Prostate gland (tissue), 2 donors: ENCODE measurements at regions not wholly inside any gene's neighbourhood (a gene's known extent, or its start where the extent isn't known, plus 50 kb on each side); places are given as distances from the start of the nearest gene placed in this dataset.

Source experiments
- DNase-seq: peaks from one replicate; pipeline ENCODE4 v3.0.0-alpha.2; 2019; ENCODE audit warnings: low spot score
- H3K27ac ChIP-seq, 2 donors: fragments of 200-600 bp; sonication (generic); 2 replicates each; pipeline ENCODE4 v1.5.1; 2017 to 2019
- H3K27me3 ChIP-seq: fragments of 200-600 bp; sonication (generic); replicated peaks from 2 replicates; pipeline ENCODE4 v1.5.1; 2019; ENCODE audit not compliant: insufficient read depth
- H3K36me3 ChIP-seq, 2 donors: fragments of 200-600 bp; sonication (generic); 1 replicate in 1 of 2; 2 replicates in 1 of 2; pipeline versions ENCODE4 v1.5.1 to v1.8.1; 2017 to 2019
- H3K4me1 ChIP-seq: fragments of 200-600 bp; sonication (generic); replicated peaks from 2 replicates; pipeline ENCODE4 v1.5.1; 2019
- H3K4me3 ChIP-seq, 2 donors: fragments of 200-600 bp; sonication (generic); 2 replicates each; pipeline ENCODE4 v1.5.1; 2017 to 2019
- H3K9me3 ChIP-seq: fragments of 200-600 bp; sonication (generic); 2 replicates; pipeline ENCODE4 v1.5.1; 2017
- CTCF ChIP-seq, 4 experiments: fragments of 200-600 bp in 2 of 4; fragments of 450-650 bp in 2 of 4; sonication (generic) in 2 of 4; IDR thresholded peaks; 1 replicate in 3 of 4; 2 replicates in 1 of 4; pipeline ENCODE4 v1.5.1; 2016 to 2019; ENCODE audit warnings: antibody characterized with exemption in 4 of 4, mild to moderate bottlenecking in 2 of 4, moderate library complexity in 2 of 4
- POLR2A ChIP-seq: fragments of 450-650 bp; IDR thresholded peaks from one replicate; pipeline ENCODE4 v1.6.1; 2016; ENCODE audit warnings: antibody characterized with exemption, mild to moderate bottlenecking
- POLR2AphosphoS5 ChIP-seq: sonication (generic); formaldehyde crosslinking; IDR thresholded peaks from one replicate; pipeline ENCODE4 v1.6.1; 2017; ENCODE audit warnings: antibody characterized with exemption
- WGBS: methylation state at CpG from one replicate; pipeline ENCODE4 v1.1.5; 2018; 5-methylcytosine and 5-hydroxymethylcytosine counted together
- intact Hi-C: fragments of 100-400 bp; cut with DNase I; formaldehyde crosslinking; loops from one replicate; pipeline ENCODE4 v1.14.2; 2022

- H3K4me3 ChIP-seq = no peak overlapping the region
- TF ChIP-seq CTCF (IDR thresholded peaks at IDR 0.05) (no peak), POLR2AphosphoS5 (no peak), POLR2A (no peak)
- H3K9me3 ChIP-seq = no peaks in the 10 kb centered on the region
- DNase-seq = no peak
- no peaks in the 10 kb centered on the region for H3K36me3 ChIP-seq
- H3K4me1 ChIP-seq = no peaks in the 10 kb centered on the region
- no peak overlapping the region for H3K27ac ChIP-seq
- 86% methylated on average over 2 of the region's 2 CpGs for WGBS
- no peaks in the 10 kb centered on the region for H3K27me3 ChIP-seq
- intact Hi-C loops = no loop called here
These were observed 820.4 kb upstream of the EPHA5 start for GRCh38 chr4:66490729-66491128.

GRCh38 chr4:66489783-66490452 lies 819.6 kb upstream of the EPHA5 start:
- Histone ChIP-seq H3K27me3 (no peaks in the 10 kb centered on the region), H3K4me1 (no peaks in the 10 kb centered on the region), H3K27ac (no peak overlapping the region), H3K4me3 (no peak overlapping the region), H3K9me3 (no peaks in the 10 kb centered on the region), H3K36me3 (no peaks in the 10 kb centered on the region)
- no peak for DNase-seq
- intact Hi-C loops = no loop called here
- 29% methylated on average over 5 of the region's 5 CpGs for WGBS
- TF ChIP-seq POLR2A (no peak), POLR2AphosphoS5 (no peak), CTCF (IDR thresholded peaks at IDR 0.05) (no peak)

- DNase-seq = no peak
- no peak overlapping the region for H3K4me3 ChIP-seq
- no peak for TF ChIP-seq CTCF (IDR thresholded peaks at IDR 0.05)
- no peak for TF ChIP-seq POLR2A
- TF ChIP-seq POLR2AphosphoS5 = no peak
- no peaks in the 10 kb centered on the region for H3K4me1 ChIP-seq
- no peaks in the 10 kb centered on the region for H3K36me3 ChIP-seq
- no peaks in the 10 kb centered on the region for H3K27me3 ChIP-seq
- H3K27ac ChIP-seq = no peak overlapping the region
- intact Hi-C loops = no loop called here
- H3K9me3 ChIP-seq = no peaks in the 10 kb centered on the region
These were observed 819.1 kb upstream of the EPHA5 start for GRCh38 chr4:66489370-66489769.

- no peak overlapping the region for H3K4me3 ChIP-seq
- TF ChIP-seq POLR2A = no peak
- no peaks in the 10 kb centered on the region for H3K27me3 ChIP-seq
- H3K36me3 ChIP-seq = no peaks in the 10 kb centered on the region
- intact Hi-C loops = no loop called here
- H3K4me1 ChIP-seq = no peaks in the 10 kb centered on the region
- H3K27ac ChIP-seq = no peak overlapping the region
- H3K9me3 ChIP-seq = no peaks in the 10 kb centered on the region
- 87% methylated on average over 1 of the region's 1 CpG for WGBS
- no peak for DNase-seq
These were observed 815.8 kb upstream of the EPHA5 start for GRCh38 chr4:66486068-66486467.

GRCh38 chr4:66482186-66482585 lies 811.9 kb upstream of the EPHA5 start:
- Histone ChIP-seq H3K9me3 (no peaks in the 10 kb centered on the region), H3K36me3 (no peaks in the 10 kb centered on the region), H3K4me1 (no peaks in the 10 kb centered on the region), H3K27ac (no peak overlapping the region), H3K27me3 (no peaks in the 10 kb centered on the region), H3K4me3 (no peak overlapping the region)
- no peak for DNase-seq
- TF ChIP-seq POLR2AphosphoS5 (no peak), POLR2A (no peak), CTCF (IDR thresholded peaks at IDR 0.05) (no peak)
- intact Hi-C loops = no loop called here
- 31% methylated on average over 1 of the region's 1 CpG for WGBS
